GM12878 (cell line): ENCODE measurements at regions not wholly inside any gene's neighbourhood (a gene's known extent, or its start where the extent isn't known, plus 50 kb on each side); places are given as distances from the start of the nearest gene placed in this dataset.

ENCODE experiments used
- ATAC-seq: fragments of 200-7000 bp; cut with Tn5 transposase; 3 replicates; pipeline ENCODE4 v1.9.1; 2020; ENCODE audit warnings: mild to moderate bottlenecking, moderate library complexity
- BruUV-seq: library from RNA; stranded (reverse); fragments of 400-500 nt; replicated peaks from 2 replicates; lab custom pipeline; 2021; lab: Mats Ljungman, UMichigan
- CTCF ChIA-PET: fragments of 300-600 bp; sonication (Branson Sonifier 250); formaldehyde crosslinking; extraction: SDS; loops from one replicate; lab custom pipeline; 2021; ENCODE audit warnings: inconsistent platforms; lab: Yijun Ruan, JAX
- POLR2A ChIA-PET: fragments of 350-600 bp; formaldehyde crosslinking; extraction: SDS; loops from one replicate; lab custom pipeline; 2021; ENCODE audit warnings: inconsistent platforms; lab: Charles Lee
- RAD21 ChIA-PET: fragments of 300-600 bp; sonication (Branson Sonifier 250); formaldehyde crosslinking; loops from one replicate; lab custom pipeline; 2023; ENCODE audit warnings: antibody characterized with exemption; ENCODE audit not compliant: unreplicated experiment; lab: Charles Lee
- SMC1A ChIA-PET: fragments of 300-600 bp; sonication (Branson Sonifier 250); formaldehyde crosslinking; loops from one replicate; lab custom pipeline; 2023; ENCODE audit not compliant: unreplicated experiment, uncharacterized antibody; lab: Charles Lee
- DNase-seq: peaks from one replicate; pipeline ENCODE4 v3.0.0-alpha.2; 2011; ENCODE audit warnings: low read depth, low spot score
- FAIRE-seq: peaks from 3 replicates; lab custom pipeline; 2011; peaks lifted over from hg19 to GRCh38; lab: Jason Lieb, UNC
- H2AFZ ChIP-seq: 2 replicates; pipeline ENCODE4 v1.6.0; 2011; ENCODE audit warnings: low read depth, low read length, control low read depth; ENCODE audit not compliant: control insufficient read depth
- H3K27ac ChIP-seq: 2 replicates; pipeline ENCODE4 v1.5.1; 2011; ENCODE audit warnings: control low read depth; ENCODE audit not compliant: control insufficient read depth, insufficient read depth
- H3K27me3 ChIP-seq, 2 experiments: replicated peaks in 1 of 2; 2 replicates each; pipeline versions ENCODE4 v1.6.0 to v1.6.1; 2011; ENCODE audit warnings: low read length in 1 of 2; ENCODE audit not compliant: control insufficient read depth in 2 of 2, insufficient read depth in 2 of 2
- H3K36me3 ChIP-seq, 2 experiments: 2 replicates each; pipeline ENCODE4 v1.5.1; 2011; ENCODE audit warnings: low read length in 1 of 2; ENCODE audit not compliant: control insufficient read depth in 2 of 2, insufficient read depth in 2 of 2
- H3K4me1 ChIP-seq: 2 replicates; pipeline ENCODE4 v1.6.1; 2011; ENCODE audit warnings: mild to moderate bottlenecking, low read length, moderate library complexity, mixed read lengths; ENCODE audit not compliant: control insufficient read depth, insufficient read depth
- H3K4me2 ChIP-seq: 2 replicates; pipeline ENCODE4 v1.6.0; 2011; ENCODE audit warnings: control low read depth; ENCODE audit not compliant: control insufficient read depth, insufficient read depth
- H3K4me3 ChIP-seq: fragments of 200-600 bp; sonication (generic); 2 replicates; pipeline ENCODE4 v1.5.1; 2016
- H3K79me2 ChIP-seq: 2 replicates; pipeline ENCODE4 v1.6.0; 2011; ENCODE audit warnings: low read length; ENCODE audit not compliant: control insufficient read depth, insufficient read depth
- H3K9ac ChIP-seq: 2 replicates; pipeline ENCODE4 v1.8.0; 2011; ENCODE audit warnings: low read length, control low read depth, mixed read lengths; ENCODE audit not compliant: control insufficient read depth, insufficient read depth
- H3K9me3 ChIP-seq: replicated peaks from 3 replicates; pipeline ENCODE4 v1.5.1; 2011; ENCODE audit warnings: mild to moderate bottlenecking, low read length; ENCODE audit not compliant: control insufficient read depth, insufficient read depth
- H4K20me1 ChIP-seq: 2 replicates; pipeline ENCODE4 v1.6.0; 2011; ENCODE audit not compliant: control insufficient read depth, insufficient read depth
- CBX3 ChIP-seq: fragments of 200-600 bp; sonication (generic); IDR thresholded peaks from 2 replicates; pipeline ENCODE4 v1.6.1; 2016; ENCODE audit warnings: low read depth, borderline replicate concordance
- EZH2 ChIP-seq: IDR thresholded peaks from 2 replicates; pipeline ENCODE4 v1.6.1; 2012; ENCODE audit warnings: low read depth, mild to moderate bottlenecking, control low read depth, inconsistent platforms, low read length, borderline replicate concordance; ENCODE audit not compliant: control insufficient read depth
- HCFC1 ChIP-seq: fragments of 150-350 bp; IDR thresholded peaks from 2 replicates; pipeline ENCODE4 v1.6.1; 2014; ENCODE audit warnings: low read length
- KDM1A ChIP-seq: fragments of 200-600 bp; sonication (generic); IDR thresholded peaks from 2 replicates; pipeline ENCODE4 v1.6.1; 2016; ENCODE audit warnings: borderline replicate concordance
- MXI1 ChIP-seq: fragments of 150-350 bp; IDR thresholded peaks from 2 replicates; pipeline ENCODE4 v1.6.1; 2011; ENCODE audit warnings: low read depth, mild to moderate bottlenecking, inconsistent platforms, low read length, improper control_type of control experiment
- RAD51 ChIP-seq: fragments of 450-650 bp; IDR thresholded peaks from 2 replicates; pipeline ENCODE4 v1.6.1; 2016; ENCODE audit warnings: moderate library complexity, mild to moderate bottlenecking, inconsistent platforms
- RCOR1 ChIP-seq: conservative IDR thresholded peaks from 2 replicates; pipeline ENCODE4 v1.6.1; 2012; ENCODE audit warnings: low read depth, low read length, improper control_type of control experiment
- SMAD1 ChIP-seq: fragments of 450-650 bp; IDR thresholded peaks from 2 replicates; pipeline ENCODE4 v1.6.1; 2018; ENCODE audit warnings: mild to moderate bottlenecking, low read depth; ENCODE audit not compliant: partially characterized antibody
- SUZ12 ChIP-seq: fragments of 200-600 bp; sonication (generic); IDR thresholded peaks from one replicate; pipeline ENCODE4 v1.6.1; 2018; ENCODE audit warnings: antibody characterized with exemption, mild to moderate bottlenecking; ENCODE audit not compliant: unreplicated experiment
- ZBTB40 ChIP-seq: fragments of 450-650 bp; IDR thresholded peaks from 2 replicates; pipeline ENCODE4 v1.6.1; 2016; ENCODE audit warnings: mild to moderate bottlenecking, moderate library complexity, borderline replicate concordance
- ZNF217 ChIP-seq: fragments of 450-650 bp; IDR thresholded peaks from 2 replicates; pipeline ENCODE4 v1.6.1; 2017; ENCODE audit warnings: antibody characterized with exemption, mild to moderate bottlenecking
- ZNF24 ChIP-seq: fragments of 450-650 bp; IDR thresholded peaks from 2 replicates; pipeline ENCODE4 v1.6.1; 2017; ENCODE audit warnings: antibody characterized with exemption, mild to moderate bottlenecking
- ZNF622 ChIP-seq: fragments of 450-650 bp; IDR thresholded peaks from 2 replicates; pipeline ENCODE4 v1.6.1; 2017; ENCODE audit warnings: mild to moderate bottlenecking, inconsistent platforms
- WGBS: methylation state at CpG from one replicate; pipeline ENCODE4 v1.1.6; 2016; ENCODE audit warnings: low lambda C conversion rate; ENCODE audit not compliant: insufficient replicate concordance, insufficient coverage; ENCODE audit errors: missing lambda C conversion rate; 5-methylcytosine and 5-hydroxymethylcytosine counted together
- in situ Hi-C: fragments of 300-500 bp; cut with MboI; formaldehyde crosslinking; loops from 9 replicates; pipeline ENCODE4 v1.14.3; 2018; ENCODE audit warnings: mixed read lengths
- intact Hi-C: fragments of 100-400 bp; cut with micrococcal nuclease; formaldehyde crosslinking; loops from one replicate; pipeline ENCODE4 v1.14.2; 2022; ENCODE audit not compliant: unreplicated experiment
- TF ChIP-seq, protein P1 (sequence below): fragments of 450-650 bp; IDR thresholded peaks from 2 replicates; pipeline ENCODE4 v1.6.1; 2017; ENCODE audit warnings: borderline replicate concordance
- TF ChIP-seq, protein P2 (sequence below): fragments of 150-350 bp; IDR thresholded peaks from 2 replicates; pipeline ENCODE4 v1.6.1; 2016; ENCODE audit warnings: low read depth, low read length

DNA sequence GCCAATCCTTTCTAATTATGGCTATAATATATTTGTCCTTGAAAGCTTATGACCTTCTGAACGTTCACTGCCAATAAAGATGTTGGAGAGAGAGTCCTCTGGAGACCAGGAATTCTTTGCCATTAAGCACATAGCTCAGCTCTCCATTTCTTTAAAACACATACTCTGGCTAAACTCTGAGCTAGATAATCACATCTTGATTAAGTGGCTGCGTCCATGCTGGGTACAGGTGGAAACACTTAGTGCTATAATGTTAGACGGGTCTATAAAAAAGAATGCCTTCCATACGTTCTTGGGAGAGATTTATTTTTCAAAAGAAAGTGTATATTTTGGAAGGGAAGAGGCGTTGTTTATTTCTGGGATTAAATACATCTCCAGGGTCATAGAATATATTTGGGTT, 314.5 kb downstream of the LPIN1 start:
- H3K4me1 ChIP-seq: peaks cover 17% of the 10 kb centered on the region
- intact Hi-C loops (no loop called here), in situ Hi-C loops (no loop called here)
- peaks cover 8% of the 10 kb centered on the region; the same call in 2 of the 3 replicates for H3K9me3 ChIP-seq
- no peaks in the 10 kb centered on the region for H3K27me3 ChIP-seq
- H2AFZ ChIP-seq: no peak overlapping the region
- ATAC-seq (no peak), FAIRE-seq (no peak), DNase-seq (no peak)
- ChIA-PET POLR2A (no interaction called here), SMC1A (interaction anchor here (1.0 to 1.5 kb wide), 4 partner anchors 9 to 36 kb away, joined by 3 to 4 read pairs (median 4); no protein-coding TSS in a partner anchor), CTCF (no interaction called here), RAD21 (interaction anchor here (1.0 kb wide), 1 partner anchor 28 kb away, joined by 3 read pairs; no protein-coding TSS in a partner anchor)
- no peak overlapping the region for H3K27ac ChIP-seq
- no peak overlapping the region for H3K4me2 ChIP-seq
- WGBS: 88% methylated on average over 5 of the region's 5 CpGs
- H3K79me2 ChIP-seq: no peaks in the 10 kb centered on the region
- BruUV-seq: no TSS peak
- no peak overlapping the region for H3K4me3 ChIP-seq
- H4K20me1 ChIP-seq: no peaks in the 10 kb centered on the region
- H3K9ac ChIP-seq: no peak overlapping the region
- H3K36me3 ChIP-seq: peaks cover 0 to 4% of the 10 kb centered on the region in 2 experiments; a peak in 1 of 4 replicates
- TF ChIP-seq ZNF622: no peak
- TF ChIP-seq EZH2: no peak
- TF ChIP-seq SMAD1: no peak
- no peak for TF ChIP-seq SUZ12
- TF ChIP-seq, protein P1, sequence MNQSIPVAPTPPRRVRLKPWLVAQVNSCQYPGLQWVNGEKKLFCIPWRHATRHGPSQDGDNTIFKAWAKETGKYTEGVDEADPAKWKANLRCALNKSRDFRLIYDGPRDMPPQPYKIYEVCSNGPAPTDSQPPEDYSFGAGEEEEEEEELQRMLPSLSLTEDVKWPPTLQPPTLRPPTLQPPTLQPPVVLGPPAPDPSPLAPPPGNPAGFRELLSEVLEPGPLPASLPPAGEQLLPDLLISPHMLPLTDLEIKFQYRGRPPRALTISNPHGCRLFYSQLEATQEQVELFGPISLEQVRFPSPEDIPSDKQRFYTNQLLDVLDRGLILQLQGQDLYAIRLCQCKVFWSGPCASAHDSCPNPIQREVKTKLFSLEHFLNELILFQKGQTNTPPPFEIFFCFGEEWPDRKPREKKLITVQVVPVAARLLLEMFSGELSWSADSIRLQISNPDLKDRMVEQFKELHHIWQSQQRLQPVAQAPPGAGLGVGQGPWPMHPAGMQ: no peak
- no peak for TF ChIP-seq CBX3
- TF ChIP-seq ZNF24: no peak
- TF ChIP-seq ZNF217: no peak
- no peak for TF ChIP-seq KDM1A
- TF ChIP-seq MXI1: no peak
- no peak for TF ChIP-seq ZBTB40
- TF ChIP-seq RAD51: no peak
- no peak for TF ChIP-seq RCOR1
- TF ChIP-seq HCFC1: no peak
- TF ChIP-seq, protein P2, sequence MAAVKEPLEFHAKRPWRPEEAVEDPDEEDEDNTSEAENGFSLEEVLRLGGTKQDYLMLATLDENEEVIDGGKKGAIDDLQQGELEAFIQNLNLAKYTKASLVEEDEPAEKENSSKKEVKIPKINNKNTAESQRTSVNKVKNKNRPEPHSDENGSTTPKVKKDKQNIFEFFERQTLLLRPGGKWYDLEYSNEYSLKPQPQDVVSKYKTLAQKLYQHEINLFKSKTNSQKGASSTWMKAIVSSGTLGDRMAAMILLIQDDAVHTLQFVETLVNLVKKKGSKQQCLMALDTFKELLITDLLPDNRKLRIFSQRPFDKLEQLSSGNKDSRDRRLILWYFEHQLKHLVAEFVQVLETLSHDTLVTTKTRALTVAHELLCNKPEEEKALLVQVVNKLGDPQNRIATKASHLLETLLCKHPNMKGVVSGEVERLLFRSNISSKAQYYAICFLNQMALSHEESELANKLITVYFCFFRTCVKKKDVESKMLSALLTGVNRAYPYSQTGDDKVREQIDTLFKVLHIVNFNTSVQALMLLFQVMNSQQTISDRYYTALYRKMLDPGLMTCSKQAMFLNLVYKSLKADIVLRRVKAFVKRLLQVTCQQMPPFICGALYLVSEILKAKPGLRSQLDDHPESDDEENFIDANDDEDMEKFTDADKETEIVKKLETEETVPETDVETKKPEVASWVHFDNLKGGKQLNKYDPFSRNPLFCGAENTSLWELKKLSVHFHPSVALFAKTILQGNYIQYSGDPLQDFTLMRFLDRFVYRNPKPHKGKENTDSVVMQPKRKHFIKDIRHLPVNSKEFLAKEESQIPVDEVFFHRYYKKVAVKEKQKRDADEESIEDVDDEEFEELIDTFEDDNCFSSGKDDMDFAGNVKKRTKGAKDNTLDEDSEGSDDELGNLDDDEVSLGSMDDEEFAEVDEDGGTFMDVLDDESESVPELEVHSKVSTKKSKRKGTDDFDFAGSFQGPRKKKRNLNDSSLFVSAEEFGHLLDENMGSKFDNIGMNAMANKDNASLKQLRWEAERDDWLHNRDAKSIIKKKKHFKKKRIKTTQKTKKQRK: no peak
